ENCODE measurements at regions not wholly inside any gene's neighbourhood (a gene's known extent, or its start where the extent isn't known, plus 50 kb on each side); places are given as distances from the start of the nearest gene placed in this dataset.

GRCh38 chr17:14637260-14637659, 336.4 kb downstream of the HS3ST3B1 start:
- no peak for TF ChIP-seq RELA (CRISPR knock-in tag; IDR thresholded peaks at IDR 0.05; ENCODE audit: borderline replicate concordance)
- no peak for TF ChIP-seq ESRRA (CRISPR knock-in tag; IDR thresholded peaks at IDR 0.05; ENCODE audit: borderline replicate concordance)
- no peak for TF ChIP-seq HMGXB4 (CRISPR knock-in tag; IDR thresholded peaks at IDR 0.05)
- no peak for TF ChIP-seq FOXP4 (CRISPR knock-in tag; IDR thresholded peaks at IDR 0.05)
- no peak for TF ChIP-seq CTCF (IDR thresholded peaks at IDR 0.05)
- no peak for TF ChIP-seq ZSCAN18 (CRISPR knock-in tag; IDR thresholded peaks at IDR 0.05)

Measured in WTC11 (cell line).